GM12873 (cell line): ENCODE measurements at regions not wholly inside any gene's neighbourhood (a gene's known extent, or its start where the extent isn't known, plus 50 kb on each side); places are given as distances from the start of the nearest gene placed in this dataset.

ENCODE experiments used
- TF ChIP-seq, protein P1 (sequence below): IDR thresholded peaks from 2 replicates; pipeline ENCODE4 v1.5.1; 2012; ENCODE audit warnings: low read depth, mild to moderate bottlenecking, moderate library complexity, low read length, control low read depth; ENCODE audit not compliant: insufficient read depth; ENCODE audit errors: missing control alignments

DNA sequence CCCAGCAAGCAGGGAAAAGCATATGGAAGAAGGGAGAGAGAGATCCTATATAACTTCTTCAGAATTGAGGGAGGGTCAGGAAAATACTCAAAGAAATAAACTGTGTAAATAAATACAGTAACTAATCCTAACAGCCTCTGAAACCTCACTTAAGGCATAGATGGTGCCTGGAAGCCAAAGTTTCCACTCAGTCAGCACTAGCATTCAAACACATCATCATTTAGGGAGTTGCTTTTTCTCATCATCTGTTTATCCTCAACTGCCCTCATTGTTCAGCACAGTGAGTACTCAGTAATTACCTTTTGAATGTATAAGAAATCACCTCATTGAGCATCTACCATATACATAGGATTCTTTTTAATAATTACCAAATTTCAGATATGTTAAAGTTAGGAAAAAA lies 262.9 kb downstream of the C1D start:
- TF ChIP-seq, protein P1, sequence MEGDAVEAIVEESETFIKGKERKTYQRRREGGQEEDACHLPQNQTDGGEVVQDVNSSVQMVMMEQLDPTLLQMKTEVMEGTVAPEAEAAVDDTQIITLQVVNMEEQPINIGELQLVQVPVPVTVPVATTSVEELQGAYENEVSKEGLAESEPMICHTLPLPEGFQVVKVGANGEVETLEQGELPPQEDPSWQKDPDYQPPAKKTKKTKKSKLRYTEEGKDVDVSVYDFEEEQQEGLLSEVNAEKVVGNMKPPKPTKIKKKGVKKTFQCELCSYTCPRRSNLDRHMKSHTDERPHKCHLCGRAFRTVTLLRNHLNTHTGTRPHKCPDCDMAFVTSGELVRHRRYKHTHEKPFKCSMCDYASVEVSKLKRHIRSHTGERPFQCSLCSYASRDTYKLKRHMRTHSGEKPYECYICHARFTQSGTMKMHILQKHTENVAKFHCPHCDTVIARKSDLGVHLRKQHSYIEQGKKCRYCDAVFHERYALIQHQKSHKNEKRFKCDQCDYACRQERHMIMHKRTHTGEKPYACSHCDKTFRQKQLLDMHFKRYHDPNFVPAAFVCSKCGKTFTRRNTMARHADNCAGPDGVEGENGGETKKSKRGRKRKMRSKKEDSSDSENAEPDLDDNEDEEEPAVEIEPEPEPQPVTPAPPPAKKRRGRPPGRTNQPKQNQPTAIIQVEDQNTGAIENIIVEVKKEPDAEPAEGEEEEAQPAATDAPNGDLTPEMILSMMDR: no peak

DNA sequence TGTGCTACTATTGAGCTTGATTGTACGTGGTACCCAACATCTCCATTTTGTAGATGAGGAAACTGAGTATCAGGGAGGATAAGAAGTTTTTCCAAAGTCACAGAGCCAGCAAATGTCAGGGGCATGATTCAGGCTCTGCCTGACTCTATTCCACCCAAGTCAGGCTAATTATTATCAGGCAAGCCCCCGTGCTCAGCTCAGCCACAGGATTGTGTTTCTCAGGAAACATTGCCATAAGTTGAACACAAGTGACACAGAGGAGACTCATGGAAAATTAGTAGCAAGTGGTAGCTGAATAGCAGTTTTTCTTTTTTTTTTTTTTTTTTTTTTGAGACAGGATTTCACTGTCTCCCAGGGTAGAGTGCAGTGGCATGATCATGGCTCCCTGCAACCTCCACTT lies 260.5 kb downstream of the C1D start:
- TF ChIP-seq, protein P1: no peak

DNA sequence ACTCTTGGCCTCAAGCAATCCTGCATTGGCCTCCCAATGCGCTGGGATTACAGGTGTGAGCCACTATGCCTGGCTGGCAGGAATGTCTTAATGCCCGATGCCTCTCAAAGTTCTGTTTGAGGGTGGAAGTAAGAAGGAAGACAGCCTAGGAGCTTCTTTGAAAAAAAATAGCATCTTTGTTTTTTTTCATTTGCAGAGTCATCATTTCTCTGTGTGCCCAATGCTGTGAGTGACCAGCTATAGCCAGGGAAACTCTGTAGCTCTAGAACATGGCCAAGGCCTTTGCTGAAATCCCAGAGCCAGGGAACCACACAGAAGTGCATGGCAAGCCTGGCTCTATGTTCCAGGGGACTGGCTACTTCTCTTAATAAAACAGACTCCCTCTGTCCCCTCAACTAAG lies 260.0 kb downstream of the C1D start:
- TF ChIP-seq, protein P1: no peak

DNA sequence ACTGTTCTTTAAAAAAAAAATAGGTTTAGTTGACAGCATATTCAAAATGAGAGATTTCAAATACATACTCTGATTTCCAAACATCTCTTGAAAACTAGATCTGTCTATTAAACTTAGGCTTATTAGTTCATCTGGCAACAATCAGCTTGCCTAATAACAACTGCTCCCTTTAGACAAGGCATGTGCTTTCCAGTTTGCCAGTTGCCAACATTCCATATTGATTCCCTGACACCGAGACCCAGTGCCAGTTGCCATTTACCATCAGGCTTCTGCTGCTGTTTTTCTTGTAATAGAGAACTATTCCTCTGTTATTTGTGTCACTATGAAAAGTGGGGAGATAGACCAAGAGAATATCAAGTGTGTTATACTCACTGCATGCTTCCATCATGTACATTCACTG lies 256.0 kb downstream of the C1D start:
- TF ChIP-seq, protein P1: no peak

DNA sequence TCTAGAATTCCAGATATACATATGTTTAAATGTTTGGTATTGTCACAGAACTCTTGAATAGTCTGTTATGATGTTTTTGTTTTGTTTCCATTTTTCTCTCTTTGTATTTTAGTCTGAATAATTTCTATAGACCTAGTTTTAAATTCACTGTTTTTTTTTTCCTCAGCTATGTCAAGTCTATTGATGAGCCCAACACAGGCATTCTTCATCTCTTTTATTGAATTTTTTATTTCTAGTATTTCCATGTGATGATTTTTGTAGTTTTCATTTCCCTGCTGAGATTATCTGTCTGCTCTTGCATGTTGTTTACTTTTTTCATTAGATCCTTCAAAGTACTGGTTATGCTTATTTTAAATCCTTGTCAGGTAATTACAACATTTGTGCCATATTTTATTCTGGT lies 254.7 kb downstream of the C1D start:
- TF ChIP-seq, protein P1: no peak

DNA sequence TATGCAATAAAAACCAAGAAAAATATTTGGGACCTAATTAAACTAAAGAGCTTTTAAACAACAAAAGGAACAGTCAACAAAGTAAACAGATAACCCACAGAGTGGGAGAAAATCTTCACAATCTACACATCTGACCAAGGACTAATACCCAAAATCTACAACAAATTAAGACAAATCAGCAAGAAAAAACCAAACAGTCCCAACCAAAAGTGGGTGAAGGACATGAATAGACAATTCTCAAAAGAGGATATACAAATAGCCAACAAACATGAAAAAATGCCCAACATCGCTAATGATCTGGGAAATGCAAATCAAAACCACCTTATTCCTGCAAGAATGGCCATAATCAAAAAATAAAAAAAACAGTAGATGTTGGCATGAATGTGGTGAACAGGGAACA lies 250.1 kb downstream of the C1D start:
- TF ChIP-seq, protein P1: no peak

DNA sequence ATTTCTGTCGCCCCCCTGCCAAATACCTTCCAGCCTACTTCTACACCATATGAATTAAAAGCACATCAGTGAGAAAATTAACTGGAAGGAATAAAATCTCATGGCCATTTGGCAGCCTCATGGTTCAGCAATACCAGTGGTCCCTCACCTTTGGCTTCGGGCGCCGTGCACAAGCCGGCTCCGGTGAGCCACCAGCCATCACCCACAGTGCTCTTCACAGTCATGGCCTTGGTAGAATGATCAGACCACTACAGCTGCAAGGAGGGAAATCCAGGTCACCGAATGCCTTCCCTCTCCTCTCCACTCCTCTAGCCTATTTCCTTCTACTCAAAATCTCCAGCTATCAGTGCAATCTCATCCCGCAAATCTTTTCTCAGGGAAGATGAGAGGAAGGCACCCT lies 239.1 kb downstream of the C1D start:
- TF ChIP-seq, protein P1: no peak
